Keratinocyte (primary cell): ENCODE measurements at regions not wholly inside any gene's neighbourhood (a gene's known extent, or its start where the extent isn't known, plus 50 kb on each side); places are given as distances from the start of the nearest gene placed in this dataset.

Experiments used
- DNase-seq: peaks from one replicate; pipeline ENCODE4 v3.0.0-alpha.2; 2011; ENCODE audit warnings: low read depth, missing footprints, low spot score
- FAIRE-seq: peaks from 2 replicates; lab custom pipeline; 2011; peaks lifted over from hg19 to GRCh38; lab: Jason Lieb, UNC
- H2AFZ ChIP-seq: 2 replicates; pipeline ENCODE4 v1.6.0; 2012; ENCODE audit warnings: low read length, control low read depth, inconsistent platforms; ENCODE audit not compliant: control insufficient read depth
- H3K27ac ChIP-seq: 2 replicates; pipeline ENCODE4 v1.5.1; 2011; ENCODE audit warnings: low read length; ENCODE audit not compliant: control insufficient read depth, insufficient read depth
- H3K27me3 ChIP-seq: 3 replicates; pipeline ENCODE4 v1.6.0; 2011; ENCODE audit warnings: low read length; ENCODE audit not compliant: control insufficient read depth, insufficient read depth; ENCODE audit errors: extremely low read depth
- H3K36me3 ChIP-seq, 2 experiments: 2 replicates in 1 of 2; 3 replicates in 1 of 2; pipeline ENCODE4 v1.5.1; 2011; ENCODE audit warnings: low read length in 2 of 2, mild to moderate bottlenecking in 1 of 2; ENCODE audit not compliant: control insufficient read depth in 2 of 2, insufficient read depth in 2 of 2; ENCODE audit errors: extremely low read depth in 1 of 2
- H3K4me1 ChIP-seq: 3 replicates; pipeline ENCODE4 v1.5.1; 2011; ENCODE audit warnings: low read length; ENCODE audit not compliant: control insufficient read depth, insufficient read depth; ENCODE audit errors: extremely low read depth
- H3K4me2 ChIP-seq: 3 replicates; pipeline ENCODE4 v1.6.0; 2011; ENCODE audit warnings: low read depth, low read length; ENCODE audit not compliant: control insufficient read depth, insufficient read depth; ENCODE audit errors: extremely low read depth
- H3K4me3 ChIP-seq, 3 experiments: fragments of 200-600 bp in 1 of 3; sonication (generic) in 1 of 3; 2 replicates in 2 of 3; 3 replicates in 1 of 3; pipeline ENCODE4 v1.5.1; 2011 to 2016; ENCODE audit warnings: low read length in 3 of 3, mild to moderate bottlenecking in 3 of 3, control low read depth in 2 of 3, inconsistent platforms in 1 of 3, low read depth in 1 of 3, mixed read lengths in 1 of 3, mixed run types in 1 of 3, moderate library complexity in 1 of 3; ENCODE audit not compliant: control insufficient read depth in 2 of 3, insufficient read depth in 2 of 3; ENCODE audit errors: extremely low read depth in 1 of 3
- H3K79me2 ChIP-seq: 2 replicates; pipeline ENCODE4 v1.6.0; 2012; ENCODE audit warnings: low read length; ENCODE audit not compliant: control insufficient read depth, insufficient read depth
- H3K9ac ChIP-seq: 3 replicates; pipeline ENCODE4 v1.6.0; 2011; ENCODE audit warnings: low read length; ENCODE audit not compliant: control insufficient read depth, insufficient read depth; ENCODE audit errors: extremely low read depth
- H3K9me1 ChIP-seq: 3 replicates; pipeline ENCODE4 v1.6.0; 2011; ENCODE audit warnings: low read length; ENCODE audit not compliant: control insufficient read depth, insufficient read depth; ENCODE audit errors: extremely low read depth
- H3K9me3 ChIP-seq: 2 replicates; pipeline ENCODE4 v1.5.1; 2012; ENCODE audit warnings: low read depth, low read length; ENCODE audit not compliant: control insufficient read depth
- H4K20me1 ChIP-seq: 3 replicates; pipeline ENCODE4 v1.6.0; 2011; ENCODE audit warnings: low read length; ENCODE audit not compliant: control insufficient read depth, insufficient read depth; ENCODE audit errors: extremely low read depth
- CTCF ChIP-seq, 3 experiments: IDR thresholded peaks in 1 of 3; conservative IDR thresholded peaks in 1 of 3; optimal IDR thresholded peaks in 1 of 3; 2 replicates in 2 of 3; 3 replicates in 1 of 3; pipeline versions ENCODE3 to v1.5.1; 2011; ENCODE audit warnings: low read length in 3 of 3, mild to moderate bottlenecking in 3 of 3, moderate library complexity in 2 of 3, control low read depth in 1 of 3, inconsistent platforms in 1 of 3; ENCODE audit not compliant: insufficient read depth in 2 of 3; ENCODE audit errors: extremely low read depth in 1 of 3
- EZH2 ChIP-seq: IDR thresholded peaks from one replicate; pipeline ENCODE4 v1.6.1; 2012; ENCODE audit warnings: inconsistent platforms, mild to moderate bottlenecking, low read length, moderate library complexity
- dilution Hi-C: fragments of 300-500 bp; cut with MboI; formaldehyde crosslinking; loops from one replicate; pipeline ENCODE4 v1.7.0; 2020; ENCODE audit warnings: low sequenced_read_pairs; ENCODE audit not compliant: extremely low pct_ligation_motif_present

GRCh38 chr13:27007166-27007565, 164.4 kb downstream of the USP12 start:
- Histone ChIP-seq H3K9me1 (no peaks in the 10 kb centered on the region), H3K27ac (no peak overlapping the region), H3K9ac (no peak overlapping the region), H3K9me3 (no peaks in the 10 kb centered on the region), H3K27me3 (peaks cover 31% of the 10 kb centered on the region), H4K20me1 (no peaks in the 10 kb centered on the region), H3K79me2 (no peaks in the 10 kb centered on the region), H3K4me1 (peaks cover 3% of the 10 kb centered on the region), H3K4me2 (peak overlapping the region; percentile 91), H3K4me3 (peak overlapping the region in 1 of 3 experiments; percentile 73), H3K36me3 (no peaks in the 10 kb centered on the region), H2AFZ (no peak overlapping the region)
- DNase-seq (no peak), FAIRE-seq (no peak)
- dilution Hi-C loops = no loop called here
- no peak for TF ChIP-seq CTCF (optimal IDR thresholded peaks at IDR 0.05 in 1 of 3, IDR thresholded peaks at IDR 0.05 in 1 of 3, conservative IDR thresholded peaks at IDR 0.05 in 1 of 3; ENCODE audit: extremely low read depth in 1 of 3, insufficient read depth in 2 of 3, low read length in 3 of 3)
- peak; percentile 40 for TF ChIP-seq EZH2

- Histone ChIP-seq H3K79me2 (no peaks in the 10 kb centered on the region), H3K4me2 (peak overlapping the region; percentile 91), H3K9me3 (no peaks in the 10 kb centered on the region), H3K4me3 (peak overlapping the region; percentile 4 to 73 (median 30)), H4K20me1 (no peaks in the 10 kb centered on the region), H3K9me1 (no peaks in the 10 kb centered on the region), H3K27ac (no peak overlapping the region), H3K36me3 (no peaks in the 10 kb centered on the region), H3K27me3 (peaks cover 31% of the 10 kb centered on the region), H3K4me1 (peaks cover 3% of the 10 kb centered on the region), H3K9ac (no peak overlapping the region), H2AFZ (peak overlapping the region; percentile 1)
- TF ChIP-seq EZH2 (peak; percentile 66), CTCF (optimal IDR thresholded peaks at IDR 0.05 in 1 of 3, IDR thresholded peaks at IDR 0.05 in 1 of 3, conservative IDR thresholded peaks at IDR 0.05 in 1 of 3; ENCODE audit: extremely low read depth in 1 of 3, insufficient read depth in 2 of 3, low read length in 3 of 3) (peak in 1 of 3 experiments; percentile 10)
- FAIRE-seq (no peak), DNase-seq (no peak)
- dilution Hi-C loops = no loop called here
Observed at GRCh38 chr13:27006519-27007161, 165.0 kb downstream of the USP12 start.
